Smooth muscle cell (in vitro differentiated cells): ENCODE measurements at regions not wholly inside any gene's neighbourhood (a gene's known extent, or its start where the extent isn't known, plus 50 kb on each side); places are given as distances from the start of the nearest gene placed in this dataset.

Experiments
- DNase-seq: peaks from one replicate; lab custom pipeline; 2025; ENCODE audit not compliant: unreplicated experiment; lab: John Stamatoyannopoulos, UW
- H2AFZ ChIP-seq: fragments of 200-600 bp; sonication (generic); 2 replicates; pipeline ENCODE4 v1.6.0; 2016; ENCODE audit warnings: antibody characterized with exemption, low read depth, mild to moderate bottlenecking
- H3F3A ChIP-seq: fragments of 200-600 bp; sonication (generic); 2 replicates; pipeline ENCODE4 v1.6.0; 2017; ENCODE audit warnings: antibody characterized with exemption, low read depth
- H3K27ac ChIP-seq: fragments of 200-600 bp; sonication (generic); 2 replicates; pipeline ENCODE4 v1.5.1; 2016; ENCODE audit warnings: low read depth, mild to moderate bottlenecking
- H3K27me3 ChIP-seq: fragments of 200-600 bp; sonication (generic); 2 replicates; pipeline ENCODE4 v1.6.1; 2016; ENCODE audit warnings: low read depth, mild to moderate bottlenecking
- H3K36me3 ChIP-seq: fragments of 200-600 bp; sonication (generic); 2 replicates; pipeline ENCODE4 v1.5.1; 2016; ENCODE audit warnings: low read depth
- H3K4me1 ChIP-seq: fragments of 200-600 bp; sonication (generic); 2 replicates; pipeline ENCODE4 v1.5.1; 2016; ENCODE audit warnings: low read depth
- H3K4me2 ChIP-seq: fragments of 200-600 bp; sonication (generic); 2 replicates; pipeline ENCODE4 v1.6.0; 2016; ENCODE audit warnings: mild to moderate bottlenecking
- H3K4me3 ChIP-seq: fragments of 200-600 bp; sonication (generic); 2 replicates; pipeline ENCODE4 v1.5.1; 2016; ENCODE audit warnings: mild to moderate bottlenecking
- H3K79me2 ChIP-seq: fragments of 200-600 bp; sonication (generic); 2 replicates; pipeline ENCODE4 v1.6.0; 2016; ENCODE audit warnings: low read depth, mild to moderate bottlenecking
- H3K9ac ChIP-seq: fragments of 200-600 bp; sonication (generic); 2 replicates; pipeline ENCODE4 v1.6.0; 2016; ENCODE audit warnings: low read depth
- H3K9me3 ChIP-seq: fragments of 200-600 bp; sonication (generic); replicated peaks from 2 replicates; pipeline ENCODE4 v1.5.1; 2016; ENCODE audit warnings: low read depth
- H4K20me1 ChIP-seq: fragments of 200-600 bp; sonication (generic); 2 replicates; pipeline ENCODE4 v1.6.0; 2016; ENCODE audit warnings: low read depth
- CTCF ChIP-seq: fragments of 200-600 bp; sonication (generic); IDR thresholded peaks from 2 replicates; pipeline ENCODE4 v1.5.1; 2017; ENCODE audit warnings: borderline replicate concordance, mild to moderate bottlenecking, antibody characterized with exemption; ENCODE audit not compliant: insufficient read depth, poor library complexity, severe bottlenecking
- WGBS: methylation state at CpG from one replicate; pipeline ENCODE4 v1.1.7; 2016; ENCODE audit warnings: low lambda C conversion rate; 5-methylcytosine and 5-hydroxymethylcytosine counted together

GRCh38 chr7:34320412-34320811 lies 337.6 kb upstream of the NPSR1 start:
- H3K27me3 ChIP-seq: no peaks in the 10 kb centered on the region
- H3K9ac ChIP-seq: no peak overlapping the region
- H3K4me1 ChIP-seq: peaks cover 6% of the 10 kb centered on the region
- H3K4me3 ChIP-seq: no peak overlapping the region
- H3K9me3 ChIP-seq: no peaks in the 10 kb centered on the region
- H3K27ac ChIP-seq: no peak overlapping the region
- no peak overlapping the region for H2AFZ ChIP-seq
- H3F3A ChIP-seq: no peaks in the 10 kb centered on the region
- DNase-seq: no peak
- no peaks in the 10 kb centered on the region for H3K36me3 ChIP-seq
- H4K20me1 ChIP-seq: no peaks in the 10 kb centered on the region
- no peak for TF ChIP-seq CTCF
- WGBS: 75% methylated on average over 6 of the region's 6 CpGs
- H3K4me2 ChIP-seq: no peak overlapping the region
- no peaks in the 10 kb centered on the region for H3K79me2 ChIP-seq

GRCh38 chr7:34320926-34321661 lies 336.9 kb upstream of the NPSR1 start:
- WGBS: 9% methylated on average over 27 of the region's 27 CpGs
- no peak overlapping the region for H3K9ac ChIP-seq
- H3K79me2 ChIP-seq: no peaks in the 10 kb centered on the region
- peak overlapping the region; percentile 88 for H3K4me2 ChIP-seq
- no peak for DNase-seq
- no peaks in the 10 kb centered on the region for H3F3A ChIP-seq
- H3K9me3 ChIP-seq: no peaks in the 10 kb centered on the region
- H4K20me1 ChIP-seq: no peaks in the 10 kb centered on the region
- peak overlapping the region; percentile 22 for H3K27ac ChIP-seq
- peak overlapping the region; percentile 40 for H2AFZ ChIP-seq
- H3K36me3 ChIP-seq: no peaks in the 10 kb centered on the region
- H3K4me3 ChIP-seq: peak overlapping the region; percentile 47
- TF ChIP-seq CTCF: peak; percentile 92
- H3K4me1 ChIP-seq: peaks cover 6% of the 10 kb centered on the region
- no peaks in the 10 kb centered on the region for H3K27me3 ChIP-seq

GRCh38 chr7:34322841-34323240 lies 335.2 kb upstream of the NPSR1 start:
- DNase-seq: no peak
- H3K79me2 ChIP-seq: no peaks in the 10 kb centered on the region
- no peak for TF ChIP-seq CTCF

GRCh38 chr7:34327681-34328080 lies 330.3 kb upstream of the NPSR1 start:
- no peak overlapping the region for H3K4me2 ChIP-seq
- H3K27ac ChIP-seq: no peak overlapping the region
- TF ChIP-seq CTCF: no peak
- no peaks in the 10 kb centered on the region for H3K79me2 ChIP-seq
- no peak for DNase-seq
- no peak overlapping the region for H3K4me3 ChIP-seq
- no peaks in the 10 kb centered on the region for H3F3A ChIP-seq
- H3K27me3 ChIP-seq: no peaks in the 10 kb centered on the region
- no peaks in the 10 kb centered on the region for H3K4me1 ChIP-seq
- H3K9ac ChIP-seq: no peak overlapping the region
- 92% methylated on average over 1 of the region's 1 CpG for WGBS
- no peaks in the 10 kb centered on the region for H4K20me1 ChIP-seq
- no peaks in the 10 kb centered on the region for H3K9me3 ChIP-seq
- H3K36me3 ChIP-seq: no peaks in the 10 kb centered on the region
- no peak overlapping the region for H2AFZ ChIP-seq

More at GRCh38 chr7:34322841-34323240, 335.2 kb upstream of the NPSR1 start:
- no peaks in the 10 kb centered on the region for H3K27me3 ChIP-seq
- peaks cover 6% of the 10 kb centered on the region for H3K4me1 ChIP-seq
- no peaks in the 10 kb centered on the region for H3K9me3 ChIP-seq
- no peaks in the 10 kb centered on the region for H3K36me3 ChIP-seq
- H4K20me1 ChIP-seq: no peaks in the 10 kb centered on the region
- H3K27ac ChIP-seq: no peak overlapping the region
- no peak overlapping the region for H3K4me3 ChIP-seq
- H3K9ac ChIP-seq: no peak overlapping the region
- H3F3A ChIP-seq: no peaks in the 10 kb centered on the region
- H3K4me2 ChIP-seq: no peak overlapping the region
- H2AFZ ChIP-seq: no peak overlapping the region
- 96% methylated on average over 2 of the region's 2 CpGs for WGBS
